Right hindlimb (tissue), 1 donor: ENCODE measurements at regions not wholly inside any gene's neighbourhood (a gene's known extent, or its start where the extent isn't known, plus 50 kb on each side); places are given as distances from the start of the nearest gene placed in this dataset.
"Not testable (repeated sequence)": the region's sequence is repeated elsewhere in the genome, so short reads cannot be mapped to it uniquely, and the experiment has no call there.

Experiments
- DNase-seq: peaks from one replicate; pipeline ENCODE4 v3.0.0-alpha.2; 2018

GRCh38 chr17:22044706-22045246, 352.5 kb downstream of the KCNJ18 start:
- DNase-seq, result not testable (repeated sequence)

GRCh38 chr17:22047521-22047920, 355.2 kb downstream of the KCNJ18 start:
- not testable (repeated sequence) for DNase-seq

- not testable (repeated sequence) for DNase-seq
Measured at GRCh38 chr17:22048226-22048625, 355.9 kb downstream of the KCNJ18 start.

- not testable (repeated sequence) for DNase-seq
Measured at GRCh38 chr17:22050766-22051165, 358.4 kb downstream of the KCNJ18 start.

GRCh38 chr17:22052715-22053114, 360.4 kb downstream of the KCNJ18 start:
- DNase-seq, result not testable (repeated sequence)

- DNase-seq, result not testable (repeated sequence)
Measured at GRCh38 chr17:22056566-22056965, 364.2 kb downstream of the KCNJ18 start.

GRCh38 chr17:22075918-22076317, 383.6 kb downstream of the KCNJ18 start:
- DNase-seq, result not testable (repeated sequence)

GRCh38 chr17:22088589-22088988, 396.3 kb downstream of the KCNJ18 start:
- not testable (repeated sequence) for DNase-seq

- no peak for DNase-seq
Measured at GRCh38 chr17:22090263-22090935, 398.1 kb downstream of the KCNJ18 start.

GRCh38 chr17:22091041-22091679, 398.8 kb downstream of the KCNJ18 start:
- not testable (repeated sequence) for DNase-seq

GRCh38 chr17:22091840-22092239, 399.5 kb downstream of the KCNJ18 start:
- DNase-seq, result not testable (repeated sequence)

- DNase-seq, result not testable (repeated sequence)
Measured at GRCh38 chr17:22095414-22095813, 403.1 kb downstream of the KCNJ18 start.

- not testable (repeated sequence) for DNase-seq
Measured at GRCh38 chr17:22099633-22100032, 407.3 kb downstream of the KCNJ18 start.

GRCh38 chr17:22102177-22102576, 409.9 kb downstream of the KCNJ18 start:
- DNase-seq, result no peak

GRCh38 chr17:22116720-22117119, 424.4 kb downstream of the KCNJ18 start:
- DNase-seq, result not testable (repeated sequence)

- DNase-seq, result not testable (repeated sequence)
Measured at GRCh38 chr17:22117401-22117800, 425.1 kb downstream of the KCNJ18 start.

- not testable (repeated sequence) for DNase-seq
Measured at GRCh38 chr17:22119016-22119415, 426.7 kb downstream of the KCNJ18 start.

GRCh38 chr17:22119751-22120150, 427.4 kb downstream of the KCNJ18 start:
- not testable (repeated sequence) for DNase-seq

- DNase-seq, result no peak
Measured at GRCh38 chr17:22123536-22124281, 431.4 kb downstream of the KCNJ18 start.

GRCh38 chr17:22128171-22128570, 435.8 kb downstream of the KCNJ18 start:
- DNase-seq, result no peak

GRCh38 chr17:22128723-22129122, 436.4 kb downstream of the KCNJ18 start:
- no peak for DNase-seq

GRCh38 chr17:22129920-22130319, 437.6 kb downstream of the KCNJ18 start:
- not testable (repeated sequence) for DNase-seq

GRCh38 chr17:22131740-22132139, 439.4 kb downstream of the KCNJ18 start:
- DNase-seq, result no peak
